ENCODE measurements at regions not wholly inside any gene's neighbourhood (a gene's known extent, or its start where the extent isn't known, plus 50 kb on each side); places are given as distances from the start of the nearest gene placed in this dataset.

DNA sequence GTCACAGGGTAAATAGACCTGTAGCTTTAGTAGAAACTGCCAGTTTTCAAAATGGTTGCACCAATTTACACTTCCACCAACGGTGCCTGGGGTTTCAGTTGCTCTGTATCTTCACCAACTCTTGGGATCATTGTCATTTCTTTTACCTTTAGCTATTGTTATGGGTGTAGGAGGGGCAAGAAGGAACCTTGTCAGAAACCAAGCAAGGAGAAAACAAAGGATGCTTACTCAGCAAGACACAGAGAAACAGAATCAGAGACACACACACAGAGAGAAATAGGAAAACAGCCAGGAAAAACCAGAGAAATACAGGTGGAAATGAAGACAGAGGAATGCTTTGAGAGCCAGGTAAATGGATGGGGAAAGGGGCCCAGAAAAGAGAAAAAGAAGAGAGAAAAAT is 367.6 kb downstream of the MIAT start:
- no peaks in the 10 kb centered on the region for H3K4me1 ChIP-seq (ENCODE audit: insufficient read depth, low read length)
- no peak overlapping the region for H3K4me3 ChIP-seq (ENCODE audit: low read depth in 1 of 2, low read length in 2 of 2)
- no peaks in the 10 kb centered on the region for H3K9me3 ChIP-seq (ENCODE audit: low read length)
- no peaks in the 10 kb centered on the region for H3K27me3 ChIP-seq (ENCODE audit: control insufficient read depth in 1 of 2, insufficient read depth in 2 of 2, low read length in 2 of 2)
- no peaks in the 10 kb centered on the region for H3K36me3 ChIP-seq (ENCODE audit: insufficient read depth, low read length)
- H3K9ac ChIP-seq (ENCODE audit: low read length), result no peak overlapping the region
- no peak overlapping the region for H3K27ac ChIP-seq (ENCODE audit: low read depth, low read length)

GRCh38 chr22:27028093-27028492 is 370.7 kb downstream of the MIAT start:
- no peaks in the 10 kb centered on the region for H3K9me3 ChIP-seq (ENCODE audit: low read length)
- no peaks in the 10 kb centered on the region for H3K4me1 ChIP-seq (ENCODE audit: insufficient read depth, low read length)
- H3K27ac ChIP-seq (ENCODE audit: low read depth, low read length), result no peak overlapping the region
- H3K36me3 ChIP-seq (ENCODE audit: insufficient read depth, low read length), result no peaks in the 10 kb centered on the region
- H3K9ac ChIP-seq (ENCODE audit: low read length), result no peak overlapping the region
- peaks cover 0 to 6% of the 10 kb centered on the region in 2 donors for H3K27me3 ChIP-seq (ENCODE audit: control insufficient read depth in 1 of 2, insufficient read depth in 2 of 2, low read length in 2 of 2)
- H3K4me3 ChIP-seq (ENCODE audit: low read depth in 1 of 2, low read length in 2 of 2), result no peak overlapping the region

- no peak overlapping the region for H3K9ac ChIP-seq (ENCODE audit: low read length)
- no peaks in the 10 kb centered on the region for H3K9me3 ChIP-seq (ENCODE audit: low read length)
- H3K4me3 ChIP-seq (ENCODE audit: low read depth in 1 of 2, low read length in 2 of 2), result no peak overlapping the region
- peaks cover 0 to 6% of the 10 kb centered on the region in 2 donors for H3K27me3 ChIP-seq (ENCODE audit: control insufficient read depth in 1 of 2, insufficient read depth in 2 of 2, low read length in 2 of 2)
- H3K27ac ChIP-seq (ENCODE audit: low read depth, low read length), result no peak overlapping the region
- H3K4me1 ChIP-seq (ENCODE audit: insufficient read depth, low read length), result no peaks in the 10 kb centered on the region
- no peaks in the 10 kb centered on the region for H3K36me3 ChIP-seq (ENCODE audit: insufficient read depth, low read length)
Observed at GRCh38 chr22:27029584-27030130, 372.3 kb downstream of the MIAT start.

- Histone ChIP-seq H3K27me3 (ENCODE audit: control insufficient read depth in 1 of 2, insufficient read depth in 2 of 2, low read length in 2 of 2) (peaks cover 0 to 6% of the 10 kb centered on the region in 2 donors), H3K4me3 (ENCODE audit: low read depth in 1 of 2, low read length in 2 of 2) (no peak overlapping the region), H3K4me1 (ENCODE audit: insufficient read depth, low read length) (no peaks in the 10 kb centered on the region), H3K36me3 (ENCODE audit: insufficient read depth, low read length) (no peaks in the 10 kb centered on the region), H3K9ac (ENCODE audit: low read length) (no peak overlapping the region), H3K9me3 (ENCODE audit: low read length) (no peaks in the 10 kb centered on the region), H3K27ac (ENCODE audit: low read depth, low read length) (no peak overlapping the region)
Observed at GRCh38 chr22:27032091-27032761, 374.8 kb downstream of the MIAT start.

- Histone ChIP-seq H3K4me3 (ENCODE audit: low read depth in 1 of 2, low read length in 2 of 2) (no peak overlapping the region), H3K27me3 (ENCODE audit: control insufficient read depth in 1 of 2, insufficient read depth in 2 of 2, low read length in 2 of 2) (no peaks in the 10 kb centered on the region)
Observed at GRCh38 chr22:27041745-27042310, 384.4 kb downstream of the MIAT start.

GRCh38 chr22:27043262-27043661 is 385.9 kb downstream of the MIAT start:
- no peak overlapping the region for H3K4me3 ChIP-seq (ENCODE audit: low read depth in 1 of 2, low read length in 2 of 2)
- no peaks in the 10 kb centered on the region for H3K36me3 ChIP-seq (ENCODE audit: insufficient read depth, low read length)
- H3K27me3 ChIP-seq (ENCODE audit: control insufficient read depth in 1 of 2, insufficient read depth in 2 of 2, low read length in 2 of 2), result no peaks in the 10 kb centered on the region
- H3K4me1 ChIP-seq (ENCODE audit: insufficient read depth, low read length), result no peaks in the 10 kb centered on the region
- H3K27ac ChIP-seq (ENCODE audit: low read depth, low read length), result no peak overlapping the region
- H3K9ac ChIP-seq (ENCODE audit: low read length), result no peak overlapping the region
- no peaks in the 10 kb centered on the region for H3K9me3 ChIP-seq (ENCODE audit: low read length)

More at GRCh38 chr22:27041745-27042310, 384.4 kb downstream of the MIAT start:
- H3K27ac ChIP-seq (ENCODE audit: low read depth, low read length), result no peak overlapping the region
- no peaks in the 10 kb centered on the region for H3K9me3 ChIP-seq (ENCODE audit: low read length)
- no peaks in the 10 kb centered on the region for H3K36me3 ChIP-seq (ENCODE audit: insufficient read depth, low read length)
- no peak overlapping the region for H3K9ac ChIP-seq (ENCODE audit: low read length)
- H3K4me1 ChIP-seq (ENCODE audit: insufficient read depth, low read length), result no peaks in the 10 kb centered on the region

- Histone ChIP-seq H3K9me3 (ENCODE audit: low read length) (no peaks in the 10 kb centered on the region), H3K27ac (ENCODE audit: low read depth, low read length) (no peak overlapping the region), H3K36me3 (ENCODE audit: insufficient read depth, low read length) (no peaks in the 10 kb centered on the region), H3K4me3 (ENCODE audit: low read depth in 1 of 2, low read length in 2 of 2) (no peak overlapping the region), H3K9ac (ENCODE audit: low read length) (no peak overlapping the region), H3K27me3 (ENCODE audit: control insufficient read depth in 1 of 2, insufficient read depth in 2 of 2, low read length in 2 of 2) (no peaks in the 10 kb centered on the region), H3K4me1 (ENCODE audit: insufficient read depth, low read length) (no peaks in the 10 kb centered on the region)
Observed at GRCh38 chr22:27045103-27045947, 387.9 kb downstream of the MIAT start.

- H3K36me3 ChIP-seq (ENCODE audit: insufficient read depth, low read length), result no peaks in the 10 kb centered on the region
- no peaks in the 10 kb centered on the region for H3K4me1 ChIP-seq (ENCODE audit: insufficient read depth, low read length)
- H3K9ac ChIP-seq (ENCODE audit: low read length), result no peak overlapping the region
- H3K4me3 ChIP-seq (ENCODE audit: low read depth in 1 of 2, low read length in 2 of 2), result no peak overlapping the region
- H3K27me3 ChIP-seq (ENCODE audit: control insufficient read depth in 1 of 2, insufficient read depth in 2 of 2, low read length in 2 of 2), result no peaks in the 10 kb centered on the region
- no peak overlapping the region for H3K27ac ChIP-seq (ENCODE audit: low read depth, low read length)
- H3K9me3 ChIP-seq (ENCODE audit: low read length), result no peaks in the 10 kb centered on the region
Observed at GRCh38 chr22:27046086-27046485, 388.7 kb downstream of the MIAT start.

DNA sequence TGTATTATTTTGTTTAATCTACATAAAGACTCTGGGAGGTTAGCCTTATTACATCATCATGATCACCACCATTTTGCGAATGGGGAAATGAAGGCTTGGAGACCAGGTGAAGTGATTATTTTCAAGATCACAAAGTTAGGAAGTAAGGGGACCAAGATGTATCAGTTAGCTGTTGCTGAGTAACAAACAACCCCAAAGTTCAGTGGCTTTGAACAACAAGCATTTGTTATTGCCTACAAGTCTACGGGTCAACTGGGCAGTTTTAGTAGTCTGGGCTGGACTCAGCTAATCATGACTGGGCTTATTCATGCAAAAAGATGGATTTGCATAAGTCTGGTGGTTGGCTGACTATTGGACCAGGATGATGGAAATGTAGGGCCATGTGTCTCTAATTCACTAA is 389.2 kb downstream of the MIAT start:
- no peak overlapping the region for H3K4me3 ChIP-seq (ENCODE audit: low read depth in 1 of 2, low read length in 2 of 2)
- no peak overlapping the region for H3K27ac ChIP-seq (ENCODE audit: low read depth, low read length)
- H3K36me3 ChIP-seq (ENCODE audit: insufficient read depth, low read length), result no peaks in the 10 kb centered on the region
- H3K9me3 ChIP-seq (ENCODE audit: low read length), result no peaks in the 10 kb centered on the region
- no peaks in the 10 kb centered on the region for H3K27me3 ChIP-seq (ENCODE audit: control insufficient read depth in 1 of 2, insufficient read depth in 2 of 2, low read length in 2 of 2)
- no peak overlapping the region for H3K9ac ChIP-seq (ENCODE audit: low read length)
- no peaks in the 10 kb centered on the region for H3K4me1 ChIP-seq (ENCODE audit: insufficient read depth, low read length)

GRCh38 chr22:27050771-27051170 is 393.4 kb downstream of the MIAT start:
- Histone ChIP-seq H3K4me1 (ENCODE audit: insufficient read depth, low read length) (no peaks in the 10 kb centered on the region), H3K9me3 (ENCODE audit: low read length) (no peaks in the 10 kb centered on the region), H3K27ac (ENCODE audit: low read depth, low read length) (no peak overlapping the region), H3K4me3 (ENCODE audit: low read depth in 1 of 2, low read length in 2 of 2) (no peak overlapping the region), H3K36me3 (ENCODE audit: insufficient read depth, low read length) (no peaks in the 10 kb centered on the region), H3K27me3 (ENCODE audit: control insufficient read depth in 1 of 2, insufficient read depth in 2 of 2, low read length in 2 of 2) (no peaks in the 10 kb centered on the region), H3K9ac (ENCODE audit: low read length) (no peak overlapping the region)

- no peak overlapping the region for H3K4me3 ChIP-seq (ENCODE audit: low read depth in 1 of 2, low read length in 2 of 2)
- no peak overlapping the region for H3K27ac ChIP-seq (ENCODE audit: low read depth, low read length)
- no peaks in the 10 kb centered on the region for H3K9me3 ChIP-seq (ENCODE audit: low read length)
- no peaks in the 10 kb centered on the region for H3K27me3 ChIP-seq (ENCODE audit: control insufficient read depth in 1 of 2, insufficient read depth in 2 of 2, low read length in 2 of 2)
- H3K36me3 ChIP-seq (ENCODE audit: insufficient read depth, low read length), result no peaks in the 10 kb centered on the region
- H3K9ac ChIP-seq (ENCODE audit: low read length), result no peak overlapping the region
- H3K4me1 ChIP-seq (ENCODE audit: insufficient read depth, low read length), result no peaks in the 10 kb centered on the region
Observed at GRCh38 chr22:27051407-27051806, 394.0 kb downstream of the MIAT start.

Measured in muscle layer of colon (tissue), 2 donors.